ENCODE measurements at regions not wholly inside any gene's neighbourhood (a gene's known extent, or its start where the extent isn't known, plus 50 kb on each side); places are given as distances from the start of the nearest gene placed in this dataset.

DNA sequence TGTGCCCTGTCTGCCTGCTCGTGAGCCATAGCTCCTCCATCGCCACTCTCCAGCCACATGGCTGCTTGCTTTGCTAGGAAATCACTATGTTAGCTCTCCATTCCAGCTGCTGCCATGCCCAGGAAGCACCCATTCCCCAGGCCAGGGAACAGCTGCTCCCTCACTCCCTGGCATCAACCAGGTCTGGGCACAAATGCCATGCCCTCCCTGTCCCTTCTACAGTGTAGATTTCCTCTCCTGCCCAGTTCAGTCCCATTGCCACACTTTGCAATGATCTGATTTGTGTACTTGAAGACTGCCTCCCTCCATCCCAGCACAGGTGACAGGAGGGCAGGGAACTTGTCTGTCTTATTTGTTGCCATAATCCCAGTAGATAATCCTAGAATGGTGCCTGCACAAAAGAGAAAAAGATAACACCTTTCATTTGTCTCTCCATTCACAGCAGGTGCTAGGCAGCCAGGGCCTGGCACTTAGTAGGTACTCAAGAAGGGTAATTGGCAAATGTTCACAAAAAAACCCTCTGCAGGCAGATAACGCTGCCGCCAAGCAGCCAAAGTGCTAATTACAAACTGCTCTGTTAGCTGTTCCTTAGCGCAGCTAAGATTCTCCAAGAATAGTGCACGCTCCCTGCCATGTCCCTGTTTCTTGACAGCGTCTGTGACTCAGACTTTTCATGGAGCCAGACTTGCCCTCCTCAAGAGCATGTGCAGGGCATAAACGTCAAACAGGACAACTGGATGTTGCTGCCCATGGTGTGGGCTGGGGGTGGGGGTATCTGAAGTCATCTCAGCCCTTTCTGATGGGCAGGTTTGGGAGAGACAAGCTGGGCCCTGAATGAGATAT lies 69.1 kb downstream of the ARL6IP4 start:
- TF ChIP-seq POLR2A (IDR thresholded peaks at IDR 0.05) = no peak
- no peak for TF ChIP-seq POLR2AphosphoS5 (IDR thresholded peaks at IDR 0.05; ENCODE audit: insufficient read depth in 1 of 2, low read depth in 1 of 2)

All from vagina (tissue), 2 donors.